Stomach (tissue), 4 donors: ENCODE measurements at regions not wholly inside any gene's neighbourhood (a gene's known extent, or its start where the extent isn't known, plus 50 kb on each side); places are given as distances from the start of the nearest gene placed in this dataset.

ENCODE experiments used
- POLR2A ChIP-seq, 4 donors: fragments of 450-650 bp; IDR thresholded peaks; one replicate each; pipeline ENCODE4 v1.6.1; 2016; ENCODE audit warnings: antibody characterized with exemption in 4 of 4, control low read depth in 2 of 4, mild to moderate bottlenecking in 1 of 4, moderate library complexity in 1 of 4
- TF ChIP-seq, protein P1 (sequence below), 7 experiments: fragments of 450-650 bp in 4 of 7; fragments of 200-600 bp in 3 of 7; sonication (generic) in 3 of 7; IDR thresholded peaks; one replicate each; pipeline ENCODE4 v1.5.1; 2016 to 2019; ENCODE audit warnings: antibody characterized with exemption in 7 of 7, control low read depth in 2 of 7, mild to moderate bottlenecking in 1 of 7

DNA sequence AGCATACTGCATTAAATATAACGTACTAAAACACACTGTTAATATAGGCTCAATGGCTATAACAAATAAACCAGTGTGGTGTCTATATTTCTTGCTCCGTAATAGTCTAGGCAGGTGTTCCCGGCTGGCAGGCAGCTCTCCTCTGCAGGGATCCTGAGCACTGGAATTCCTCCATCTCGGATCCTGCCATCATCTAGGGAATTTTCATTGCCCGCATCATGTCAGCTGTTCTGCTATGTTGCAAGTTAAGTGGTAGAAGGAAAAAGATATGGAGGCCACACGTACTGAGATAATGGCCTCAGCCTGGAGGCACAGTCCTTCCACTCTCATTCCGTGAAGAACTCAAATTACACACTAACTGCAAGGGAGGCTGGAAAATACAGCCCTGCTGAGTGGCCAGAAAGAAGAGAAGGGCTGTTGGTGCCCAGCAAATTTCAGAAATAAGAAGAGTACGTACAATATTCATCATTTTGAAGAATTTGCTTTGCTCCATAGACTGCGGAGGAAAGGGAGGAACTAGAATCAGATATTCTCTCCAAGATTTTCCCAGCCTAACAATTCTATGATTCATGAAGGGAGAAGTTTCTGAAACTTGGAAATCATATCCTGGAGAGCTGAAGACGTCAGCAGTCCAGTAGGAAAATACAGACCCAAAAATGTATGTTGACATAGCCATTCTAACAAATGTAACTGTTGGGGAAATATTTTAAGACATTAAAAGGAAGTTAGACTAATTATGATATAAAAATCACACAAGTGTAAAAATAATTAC lies 263.3 kb downstream of the MRPL39 start:
- TF ChIP-seq, protein P1, sequence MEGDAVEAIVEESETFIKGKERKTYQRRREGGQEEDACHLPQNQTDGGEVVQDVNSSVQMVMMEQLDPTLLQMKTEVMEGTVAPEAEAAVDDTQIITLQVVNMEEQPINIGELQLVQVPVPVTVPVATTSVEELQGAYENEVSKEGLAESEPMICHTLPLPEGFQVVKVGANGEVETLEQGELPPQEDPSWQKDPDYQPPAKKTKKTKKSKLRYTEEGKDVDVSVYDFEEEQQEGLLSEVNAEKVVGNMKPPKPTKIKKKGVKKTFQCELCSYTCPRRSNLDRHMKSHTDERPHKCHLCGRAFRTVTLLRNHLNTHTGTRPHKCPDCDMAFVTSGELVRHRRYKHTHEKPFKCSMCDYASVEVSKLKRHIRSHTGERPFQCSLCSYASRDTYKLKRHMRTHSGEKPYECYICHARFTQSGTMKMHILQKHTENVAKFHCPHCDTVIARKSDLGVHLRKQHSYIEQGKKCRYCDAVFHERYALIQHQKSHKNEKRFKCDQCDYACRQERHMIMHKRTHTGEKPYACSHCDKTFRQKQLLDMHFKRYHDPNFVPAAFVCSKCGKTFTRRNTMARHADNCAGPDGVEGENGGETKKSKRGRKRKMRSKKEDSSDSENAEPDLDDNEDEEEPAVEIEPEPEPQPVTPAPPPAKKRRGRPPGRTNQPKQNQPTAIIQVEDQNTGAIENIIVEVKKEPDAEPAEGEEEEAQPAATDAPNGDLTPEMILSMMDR (IDR thresholded peaks at IDR 0.05): no peak
- no peak for TF ChIP-seq POLR2A (IDR thresholded peaks at IDR 0.05)
